BJ (cell line): ENCODE measurements at regions not wholly inside any gene's neighbourhood (a gene's known extent, or its start where the extent isn't known, plus 50 kb on each side); places are given as distances from the start of the nearest gene placed in this dataset.

Source experiments
- CTCF ChIA-PET: fragments of 350-600 bp; formaldehyde crosslinking; extraction: SDS; loops from one replicate; lab custom pipeline; 2021; ENCODE audit warnings: antibody characterized with exemption, inconsistent platforms; lab: Yijun Ruan, JAX
- POLR2A ChIA-PET: fragments of 300-600 bp; sonication (Branson Sonifier 250); formaldehyde crosslinking; extraction: SDS; loops from one replicate; lab custom pipeline; 2021; ENCODE audit warnings: antibody characterized with exemption; lab: Charles Lee
- DNase-seq: peaks from one replicate; pipeline ENCODE4 v3.0.0-alpha.2; 2011; ENCODE audit warnings: low read depth
- H3K27me3 ChIP-seq: 2 replicates; pipeline ENCODE4 v1.6.0; 2011; ENCODE audit warnings: low read length; ENCODE audit not compliant: control insufficient read depth, insufficient read depth
- H3K36me3 ChIP-seq: 2 replicates; pipeline ENCODE4 v1.5.1; 2011; ENCODE audit warnings: low read length; ENCODE audit not compliant: control insufficient read depth, insufficient read depth
- H3K4me3 ChIP-seq: 2 replicates; pipeline ENCODE4 v1.5.1; 2011; ENCODE audit warnings: low read depth, mild to moderate bottlenecking, control low read depth, low read length
- TF ChIP-seq, protein P1 (sequence below): IDR thresholded peaks from 2 replicates; pipeline ENCODE4 v1.5.1; 2011; ENCODE audit warnings: low read depth, mild to moderate bottlenecking, control low read depth, inconsistent platforms, low read length, moderate library complexity; ENCODE audit not compliant: insufficient read depth

DNA sequence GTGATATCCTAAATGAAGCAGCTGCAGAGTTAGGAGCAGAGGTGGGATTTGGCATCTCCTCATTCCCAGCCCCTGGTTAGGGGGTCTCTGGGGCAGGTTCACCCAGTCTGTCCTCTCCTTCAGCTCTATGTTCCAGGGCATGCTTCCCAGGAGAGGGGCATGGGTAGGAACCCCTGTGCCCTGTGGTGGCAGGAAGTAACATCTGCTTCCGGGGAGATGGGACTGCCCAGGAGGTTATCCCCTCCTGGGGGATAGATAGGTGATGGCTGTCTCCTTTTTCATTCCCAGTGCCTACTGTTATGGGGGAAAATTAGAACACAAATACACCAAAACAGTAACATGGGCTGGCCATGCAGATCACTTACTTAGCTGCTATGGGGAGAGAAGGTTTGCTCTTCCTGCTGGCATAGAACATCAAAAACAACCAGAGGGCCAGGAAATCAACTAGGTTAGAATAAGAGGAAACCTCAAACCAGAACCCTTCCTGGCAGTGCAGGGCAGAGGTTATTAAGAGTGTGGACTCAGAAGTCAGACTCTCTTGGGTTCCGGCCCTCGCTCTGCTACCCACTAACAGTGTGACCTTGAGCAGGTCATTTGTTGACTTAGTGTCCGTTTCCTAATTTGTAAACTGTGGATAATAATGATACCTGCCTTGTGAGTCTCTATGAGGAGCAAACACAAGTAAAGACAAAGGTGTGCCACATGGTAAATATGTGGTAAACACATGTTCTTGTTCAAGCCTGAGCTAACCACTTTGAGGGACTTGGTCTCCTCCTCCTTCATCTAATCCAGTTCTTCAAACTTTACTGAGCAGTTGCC, 157.8 kb upstream of the JUN start:
- Histone ChIP-seq H3K27me3 (no peaks in the 10 kb centered on the region), H3K36me3 (no peaks in the 10 kb centered on the region), H3K4me3 (no peak overlapping the region)
- TF ChIP-seq, protein P1, sequence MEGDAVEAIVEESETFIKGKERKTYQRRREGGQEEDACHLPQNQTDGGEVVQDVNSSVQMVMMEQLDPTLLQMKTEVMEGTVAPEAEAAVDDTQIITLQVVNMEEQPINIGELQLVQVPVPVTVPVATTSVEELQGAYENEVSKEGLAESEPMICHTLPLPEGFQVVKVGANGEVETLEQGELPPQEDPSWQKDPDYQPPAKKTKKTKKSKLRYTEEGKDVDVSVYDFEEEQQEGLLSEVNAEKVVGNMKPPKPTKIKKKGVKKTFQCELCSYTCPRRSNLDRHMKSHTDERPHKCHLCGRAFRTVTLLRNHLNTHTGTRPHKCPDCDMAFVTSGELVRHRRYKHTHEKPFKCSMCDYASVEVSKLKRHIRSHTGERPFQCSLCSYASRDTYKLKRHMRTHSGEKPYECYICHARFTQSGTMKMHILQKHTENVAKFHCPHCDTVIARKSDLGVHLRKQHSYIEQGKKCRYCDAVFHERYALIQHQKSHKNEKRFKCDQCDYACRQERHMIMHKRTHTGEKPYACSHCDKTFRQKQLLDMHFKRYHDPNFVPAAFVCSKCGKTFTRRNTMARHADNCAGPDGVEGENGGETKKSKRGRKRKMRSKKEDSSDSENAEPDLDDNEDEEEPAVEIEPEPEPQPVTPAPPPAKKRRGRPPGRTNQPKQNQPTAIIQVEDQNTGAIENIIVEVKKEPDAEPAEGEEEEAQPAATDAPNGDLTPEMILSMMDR: no peak
- ChIA-PET POLR2A (no interaction called here), CTCF (interaction anchor here (1.0 kb wide), 1 partner anchor 8 kb away, joined by 3 read pairs; no protein-coding TSS in a partner anchor)
- DNase-seq: no peak

DNA sequence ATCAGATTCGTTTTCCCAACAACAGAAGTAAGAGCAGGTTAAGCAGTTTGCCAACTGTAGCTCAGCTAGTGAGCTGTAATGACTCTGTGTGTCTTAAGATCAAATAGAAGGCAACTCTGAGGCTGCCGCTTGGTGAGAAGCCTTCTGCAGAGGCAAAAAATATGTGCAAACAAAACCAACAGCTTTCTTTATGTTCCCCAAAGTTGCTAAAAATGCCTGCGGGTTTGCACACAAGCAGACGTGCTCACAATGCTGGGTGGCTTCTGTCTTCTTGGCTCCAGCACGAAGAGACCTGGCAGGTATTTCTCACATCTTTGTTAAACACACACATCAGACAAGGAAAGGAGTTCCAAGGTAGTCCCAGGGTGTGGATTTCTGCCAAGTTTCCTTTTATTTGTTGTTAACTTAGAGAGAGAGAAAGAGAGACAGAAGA, 158.9 kb upstream of the JUN start:
- H3K36me3 ChIP-seq: no peaks in the 10 kb centered on the region
- ChIA-PET POLR2A (no interaction called here), CTCF (interaction anchor here (1.0 kb wide), 1 partner anchor 9 kb away, joined by 3 read pairs; no protein-coding TSS in a partner anchor)
- DNase-seq: no peak
- TF ChIP-seq, protein P1: no peak
- no peaks in the 10 kb centered on the region for H3K27me3 ChIP-seq
- no peak overlapping the region for H3K4me3 ChIP-seq

DNA sequence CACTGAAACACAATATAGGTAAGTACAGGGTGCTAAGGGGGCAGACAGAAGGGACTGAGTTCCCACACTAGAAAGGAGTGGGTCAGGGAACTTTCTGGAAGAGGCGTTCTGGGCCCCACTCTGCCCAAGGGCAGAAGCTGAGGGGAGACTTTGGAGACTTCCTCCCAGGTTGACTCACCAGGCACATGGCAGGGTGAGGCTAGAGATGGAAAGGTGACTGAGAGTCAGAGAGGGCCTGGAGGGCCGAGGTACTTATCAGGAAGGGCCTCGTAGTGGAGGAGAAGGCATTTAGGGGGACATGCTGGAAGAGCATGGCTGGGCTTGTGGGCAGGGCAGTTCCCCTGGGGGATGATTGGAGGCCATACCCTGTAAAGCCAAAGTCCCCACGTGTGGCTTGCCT, 159.9 kb upstream of the JUN start:
- no peak for DNase-seq
- TF ChIP-seq, protein P1: no peak
- POLR2A ChIA-PET: no interaction called here
- H3K4me3 ChIP-seq: no peak overlapping the region
- CTCF ChIA-PET: interaction anchor here (0.7 kb wide), 1 partner anchor 10 kb away, joined by 3 read pairs; no protein-coding TSS in a partner anchor
- H3K27me3 ChIP-seq: no peaks in the 10 kb centered on the region
- H3K36me3 ChIP-seq: no peaks in the 10 kb centered on the region

DNA sequence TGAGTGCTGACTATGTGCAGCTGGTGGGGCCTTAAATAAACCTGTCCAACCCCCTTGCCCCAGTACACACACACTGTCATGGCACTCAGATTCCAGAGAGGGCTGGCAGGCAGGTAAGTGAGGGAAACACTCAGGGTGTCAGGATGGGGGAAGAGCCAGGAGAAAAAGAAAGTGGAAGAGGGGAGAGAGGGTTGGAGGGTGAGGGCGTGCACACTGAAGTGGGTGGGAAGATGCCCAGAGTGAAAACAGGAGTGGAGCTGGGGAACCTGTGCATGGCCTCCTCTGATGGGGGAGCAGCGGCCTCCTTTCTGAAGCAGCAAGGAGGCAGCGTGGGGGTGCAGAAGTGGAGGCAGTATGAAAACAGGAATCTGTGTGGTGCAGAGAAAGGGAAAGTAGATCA, 160.6 kb upstream of the JUN start:
- POLR2A ChIA-PET: no interaction called here
- no peaks in the 10 kb centered on the region for H3K36me3 ChIP-seq
- CTCF ChIA-PET: no interaction called here
- DNase-seq: no peak
- TF ChIP-seq, protein P1: no peak
- H3K4me3 ChIP-seq: no peak overlapping the region
- H3K27me3 ChIP-seq: no peaks in the 10 kb centered on the region

DNA sequence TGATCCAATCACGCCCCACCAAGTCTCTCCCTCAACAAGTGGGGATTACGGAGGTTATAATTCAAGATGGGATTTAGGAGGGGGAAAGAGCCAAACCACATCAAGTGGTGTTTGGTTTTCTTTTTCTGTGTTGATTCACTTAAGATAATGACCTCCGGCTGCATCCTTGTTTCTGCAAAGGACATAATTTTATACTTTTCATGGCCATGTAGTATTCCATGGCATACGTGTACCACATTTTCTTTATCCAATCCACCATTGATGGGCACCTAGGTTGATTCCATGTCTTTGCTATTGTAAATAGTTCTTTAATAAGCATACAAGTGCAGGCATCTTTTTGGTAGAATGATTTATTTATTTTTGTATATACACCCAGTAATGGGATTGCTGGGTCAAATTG, 162.5 kb upstream of the JUN start:
- H3K4me3 ChIP-seq: no peak overlapping the region
- no peaks in the 10 kb centered on the region for H3K36me3 ChIP-seq
- ChIA-PET CTCF (no interaction called here), POLR2A (no interaction called here)
- TF ChIP-seq, protein P1: no peak
- no peaks in the 10 kb centered on the region for H3K27me3 ChIP-seq
- DNase-seq: no peak
